SK-N-SH (cell line): ENCODE measurements at regions not wholly inside any gene's neighbourhood (a gene's known extent, or its start where the extent isn't known, plus 50 kb on each side); places are given as distances from the start of the nearest gene placed in this dataset.
A peak's percentile ranks its signal among the peaks of the same experiment; 100 is the strongest.

Experiments
- CTCF ChIA-PET: fragments of 300-600, 350-600 bp; formaldehyde crosslinking; extraction: SDS; loops from one replicate; lab custom pipeline; 2021; lab: Yijun Ruan, JAX
- POLR2A ChIA-PET: fragments of 350-600 bp; sonication (Branson Sonifier 250); formaldehyde crosslinking; extraction: SDS; loops from one replicate; lab custom pipeline; 2020; ENCODE audit warnings: antibody characterized with exemption, inconsistent platforms; lab: Yijun Ruan, JAX
- DNase-seq: peaks from one replicate; pipeline ENCODE4 v3.0.0; 2012
- H2AFZ ChIP-seq: fragments of 200-600 bp; sonication (generic); 2 replicates; pipeline ENCODE4 v1.8.1; 2016; ENCODE audit warnings: antibody characterized with exemption, mild to moderate bottlenecking, low read depth
- H3F3A ChIP-seq: fragments of 200-600 bp; sonication (generic); replicated peaks from 2 replicates; pipeline ENCODE3; 2016; ENCODE audit warnings: antibody characterized with exemption, mild to moderate bottlenecking; ENCODE audit not compliant: insufficient read depth
- H3K27ac ChIP-seq, 2 experiments: fragments of 200-500 bp in 1 of 2; fragments of 200-600 bp in 1 of 2; sonication (Bioruptor generic) in 1 of 2; sonication (generic), shearing (Covaris generic) in 1 of 2; 2 replicates each; pipeline versions ENCODE4 v1.5.1 to v1.6.1; 2014 to 2016; ENCODE audit warnings: low read depth in 2 of 2, inconsistent platforms in 1 of 2, low read length in 1 of 2, mild to moderate bottlenecking in 1 of 2, mixed read lengths in 1 of 2
- H3K27me3 ChIP-seq: fragments of 200-600 bp; sonication (generic), shearing (Covaris generic); 2 replicates; pipeline ENCODE4 v1.6.1; 2016; ENCODE audit warnings: mixed run types; ENCODE audit not compliant: insufficient read depth
- H3K36me3 ChIP-seq, 2 experiments: fragments of 200-500 bp in 1 of 2; fragments of 200-600 bp in 1 of 2; sonication (Bioruptor generic) in 1 of 2; sonication (generic) in 1 of 2; replicated peaks in 1 of 2; 2 replicates each; pipeline versions ENCODE3 to v1.5.1; 2014 to 2016; ENCODE audit warnings: low read length in 1 of 2, mild to moderate bottlenecking in 1 of 2; ENCODE audit not compliant: insufficient read depth in 2 of 2, control insufficient read depth in 1 of 2
- H3K4me1 ChIP-seq, 2 experiments: fragments of 200-500 bp in 1 of 2; fragments of 200-600 bp in 1 of 2; sonication (Bioruptor generic) in 1 of 2; sonication (generic), shearing (Covaris generic) in 1 of 2; 2 replicates each; pipeline versions ENCODE4 v1.5.1 to v1.6.1; 2014 to 2016; ENCODE audit warnings: low read depth in 1 of 2, low read length in 1 of 2, mixed run types in 1 of 2; ENCODE audit not compliant: insufficient read depth in 2 of 2, control insufficient read depth in 1 of 2
- H3K4me2 ChIP-seq: fragments of 200-600 bp; sonication (generic), shearing (Covaris generic); 2 replicates; pipeline ENCODE4 v1.6.1; 2017; ENCODE audit warnings: mixed run types
- H3K4me3 ChIP-seq, 2 experiments: fragments of 200-500 bp in 1 of 2; fragments of 200-600 bp in 1 of 2; sonication (Bioruptor generic) in 1 of 2; sonication (generic), shearing (Covaris generic) in 1 of 2; 2 replicates each; pipeline versions ENCODE4 v1.5.1 to v1.8.1; 2014 to 2016; ENCODE audit warnings: low read depth in 2 of 2, inconsistent platforms in 1 of 2, low read length in 1 of 2, mild to moderate bottlenecking in 1 of 2, mixed read lengths in 1 of 2, moderate library complexity in 1 of 2
- H3K79me2 ChIP-seq: fragments of 200-600 bp; sonication (generic); 2 replicates; pipeline ENCODE4 v1.8.1; 2017; ENCODE audit warnings: mild to moderate bottlenecking; ENCODE audit not compliant: insufficient read depth
- H3K9ac ChIP-seq: fragments of 200-600 bp; sonication (generic); 2 replicates; pipeline ENCODE4 v1.6.1; 2017; ENCODE audit warnings: mixed run types
- H3K9me2 ChIP-seq: fragments of 200-600 bp; sonication (generic); 2 replicates; pipeline ENCODE4 v1.6.1; 2017; ENCODE audit warnings: mixed run types
- H3K9me3 ChIP-seq: fragments of 200-600 bp; sonication (generic); 2 replicates; pipeline ENCODE4 v1.6.1; 2017; ENCODE audit warnings: mixed run types, mild to moderate bottlenecking, moderate library complexity
- H4K20me1 ChIP-seq: fragments of 200-600 bp; sonication (generic); 2 replicates; pipeline ENCODE4 v1.6.1; 2017; ENCODE audit warnings: mild to moderate bottlenecking, mixed run types; ENCODE audit not compliant: insufficient read depth
- CHD2 ChIP-seq: fragments of 150-350 bp; IDR thresholded peaks from 2 replicates; pipeline ENCODE4 v1.6.1; 2018; ENCODE audit warnings: low read length; ENCODE audit not compliant: partially characterized antibody
- CTCF ChIP-seq: fragments of 200-600 bp; sonication (generic); IDR thresholded peaks from 2 replicates; pipeline ENCODE4 v1.6.1; 2017; ENCODE audit warnings: antibody characterized with exemption, mild to moderate bottlenecking, moderate library complexity
- ELF1 ChIP-seq: IDR thresholded peaks from 2 replicates; pipeline ENCODE4 v1.4.0; 2012
- EP300 ChIP-seq, 2 experiments: IDR thresholded peaks; 2 replicates each; pipeline versions ENCODE4 v1.4.0 to v1.6.1; 2012; ENCODE audit warnings: borderline replicate concordance in 1 of 2, low read depth in 1 of 2, low read length in 1 of 2
- FOSL2 ChIP-seq: IDR thresholded peaks from 2 replicates; pipeline ENCODE4 v1.4.0; 2012; ENCODE audit warnings: low read depth, mild to moderate bottlenecking, moderate library complexity, borderline replicate concordance
- FOXJ3 ChIP-seq: sonication (generic); formaldehyde crosslinking; IDR thresholded peaks from 2 replicates; pipeline ENCODE4 v1.5.1; 2020; ENCODE audit warnings: mild to moderate bottlenecking, missing genetic modification reagents
- GATA2 ChIP-seq: sonication (generic); formaldehyde crosslinking; IDR thresholded peaks from 2 replicates; pipeline ENCODE4 v1.5.0; 2020; ENCODE audit warnings: mild to moderate bottlenecking, missing genetic modification reagents
- JUND ChIP-seq: IDR thresholded peaks from 2 replicates; pipeline ENCODE4 v1.4.0; 2012
- MXI1 ChIP-seq: IDR thresholded peaks from 2 replicates; pipeline ENCODE4 v1.6.1; 2012; ENCODE audit warnings: mild to moderate bottlenecking, low read depth, low read length, improper control_type of control experiment
- NFIC ChIP-seq: IDR thresholded peaks from 2 replicates; pipeline ENCODE4 v1.4.0; 2012; ENCODE audit warnings: borderline replicate concordance
- POLR2AphosphoS5 ChIP-seq: IDR thresholded peaks from 2 replicates; pipeline ENCODE4 v1.6.1; 2012; ENCODE audit warnings: low read depth, low read length
- RAD21 ChIP-seq: IDR thresholded peaks from 2 replicates; pipeline ENCODE4 v1.6.1; 2012; ENCODE audit warnings: mild to moderate bottlenecking, low read length
- RCOR1 ChIP-seq: fragments of 150-350 bp; IDR thresholded peaks from 2 replicates; pipeline ENCODE4 v1.6.1; 2017; ENCODE audit warnings: antibody characterized with exemption, low read length
- RFX5 ChIP-seq: IDR thresholded peaks from 2 replicates; pipeline ENCODE4 v1.6.1; 2012; ENCODE audit warnings: mild to moderate bottlenecking, improper control_type of control experiment, low read length
- USF1 ChIP-seq: IDR thresholded peaks from 2 replicates; pipeline ENCODE4 v1.4.0; 2012; ENCODE audit warnings: low read depth, borderline replicate concordance
- USF2 ChIP-seq: fragments of 150-350 bp; IDR thresholded peaks from 2 replicates; pipeline ENCODE4 v1.6.1; 2017; ENCODE audit warnings: antibody characterized with exemption, low read length, low read depth, borderline replicate concordance
- YY1 ChIP-seq: IDR thresholded peaks from 2 replicates; pipeline ENCODE4 v1.4.0; 2012; ENCODE audit warnings: low read depth, mild to moderate bottlenecking
- WGBS: methylation state at CpG from one replicate; pipeline ENCODE4 v1.1.6; 2017; ENCODE audit warnings: low lambda C conversion rate; 5-methylcytosine and 5-hydroxymethylcytosine counted together

- H4K20me1 ChIP-seq, result no peaks in the 10 kb centered on the region
- no peak overlapping the region for H3K4me2 ChIP-seq
- H3K4me3 ChIP-seq, result no peak overlapping the region
- ChIA-PET POLR2A (no interaction called here), CTCF (no interaction called here)
- no peaks in the 10 kb centered on the region for H3K36me3 ChIP-seq
- no peaks in the 10 kb centered on the region for H3K9me3 ChIP-seq
- no peaks in the 10 kb centered on the region for H3K9me2 ChIP-seq
- H3K27ac ChIP-seq, result no peak overlapping the region
- 8% methylated on average over 1 of the region's 1 CpG for WGBS
- H3F3A ChIP-seq, result no peaks in the 10 kb centered on the region
- no peak for DNase-seq
- no peaks in the 10 kb centered on the region for H3K27me3 ChIP-seq
- H2AFZ ChIP-seq, result no peak overlapping the region
- no peak for TF ChIP-seq USF1
- no peak for TF ChIP-seq RCOR1
- TF ChIP-seq ELF1, result no peak
- no peak for TF ChIP-seq FOXJ3 (CRISPR knock-in tag)
- no peak for TF ChIP-seq NFIC
- no peak for TF ChIP-seq YY1
- no peak for TF ChIP-seq MXI1
- TF ChIP-seq CHD2, result no peak
- TF ChIP-seq JUND, result no peak
- TF ChIP-seq FOSL2, result no peak
- no peak for TF ChIP-seq RFX5
- H3K4me1 ChIP-seq, result no peaks in the 10 kb centered on the region
- H3K9ac ChIP-seq, result no peak overlapping the region
- no peaks in the 10 kb centered on the region for H3K79me2 ChIP-seq
Measured at GRCh38 chr12:16857456-16857923, 251.5 kb upstream of the LMO3 start.

GRCh38 chr12:16854465-16854864, 248.5 kb upstream of the LMO3 start:
- Histone ChIP-seq H3K4me1 (peaks cover 0 to 3% of the 10 kb centered on the region in 2 experiments; a peak in 2 of 4 replicates), H3K27ac (no peak overlapping the region), H3K9ac (no peak overlapping the region), H3K36me3 (no peaks in the 10 kb centered on the region), H3F3A (no peaks in the 10 kb centered on the region), H4K20me1 (no peaks in the 10 kb centered on the region), H3K9me2 (no peaks in the 10 kb centered on the region), H3K79me2 (no peaks in the 10 kb centered on the region), H2AFZ (no peak overlapping the region), H3K4me3 (no peak overlapping the region), H3K9me3 (no peaks in the 10 kb centered on the region), H3K27me3 (no peaks in the 10 kb centered on the region), H3K4me2 (no peak overlapping the region)
- WGBS, result 24% methylated on average over 1 of the region's 1 CpG
- POLR2A ChIA-PET, result no interaction called here
- DNase-seq, result no peak
- CTCF ChIA-PET, result no interaction called here
- no peak for TF ChIP-seq MXI1
- peak; percentile 59; the same call in 1 of the 2 replicates for TF ChIP-seq GATA2 (CRISPR knock-in tag)
- TF ChIP-seq, all 33 proteins: peak for 1

- TF ChIP-seq POLR2AphosphoS5 (no peak), RCOR1 (peak; percentile 71), CHD2 (peak; percentile 41), RAD21 (peak; percentile 37), CTCF (no peak), GATA2 (CRISPR knock-in tag) (peak; percentile 55), USF2 (no peak), EP300 (IDR thresholded peaks at IDR 0.05; ENCODE audit: borderline replicate concordance in 1 of 2, low read depth in 1 of 2, low read length in 1 of 2) (peak in 1 of 2 experiments; percentile 88; a peak in 2 of 4 replicates)
- Histone ChIP-seq H3K4me3 (no peak overlapping the region), H3K27me3 (no peaks in the 10 kb centered on the region), H3K4me2 (no peak overlapping the region), H3K4me1 (peaks cover 0 to 3% of the 10 kb centered on the region in 2 experiments; a peak in 2 of 4 replicates), H3K27ac (peak overlapping the region in 1 of 2 experiments; percentile 76; a peak in 2 of 4 replicates), H3K36me3 (no peaks in the 10 kb centered on the region), H3K9ac (no peak overlapping the region), H4K20me1 (no peaks in the 10 kb centered on the region), H3K9me2 (no peaks in the 10 kb centered on the region), H3K79me2 (no peaks in the 10 kb centered on the region), H2AFZ (no peak overlapping the region), H3K9me3 (peaks cover 4% of the 10 kb centered on the region; the same call in 1 of the 2 replicates), H3F3A (no peaks in the 10 kb centered on the region)
- 13% methylated on average over 2 of the region's 2 CpGs for WGBS
- peak; percentile 13 for DNase-seq
- ChIA-PET CTCF (no interaction called here), POLR2A (no interaction called here)
Measured at GRCh38 chr12:16849473-16849872, 243.5 kb upstream of the LMO3 start.
